NCI-H2196 (cell line): ENCODE measurements at regions not wholly inside any gene's neighbourhood (a gene's known extent, or its start where the extent isn't known, plus 50 kb on each side); places are given as distances from the start of the nearest gene placed in this dataset.

Experiments used
- DNase-seq: peaks from one replicate; lab custom pipeline; 2025; ENCODE audit not compliant: unreplicated experiment; lab: John Stamatoyannopoulos, UW

- DNase-seq, result no peak
These were observed 286.6 kb upstream of the FLRT2 start for GRCh38 chr14:85243321-85243720.

GRCh38 chr14:85247071-85247470 is 282.9 kb upstream of the FLRT2 start:
- DNase-seq, result no peak

- DNase-seq, result no peak
These were observed 280.9 kb upstream of the FLRT2 start for GRCh38 chr14:85248881-85249635.

- no peak for DNase-seq
These were observed 279.3 kb upstream of the FLRT2 start for GRCh38 chr14:85250414-85251189.

GRCh38 chr14:85252011-85252410 is 277.9 kb upstream of the FLRT2 start:
- no peak for DNase-seq

- no peak for DNase-seq
These were observed 275.2 kb upstream of the FLRT2 start for GRCh38 chr14:85254711-85255110.

- DNase-seq, result no peak
These were observed 272.7 kb upstream of the FLRT2 start for GRCh38 chr14:85257287-85257686.

- no peak for DNase-seq
These were observed 265.8 kb upstream of the FLRT2 start for GRCh38 chr14:85263916-85264675.

GRCh38 chr14:85273099-85273677 is 256.8 kb upstream of the FLRT2 start:
- DNase-seq, result no peak

GRCh38 chr14:85273952-85274351 is 256.0 kb upstream of the FLRT2 start:
- DNase-seq, result no peak

- no peak for DNase-seq
These were observed 253.6 kb upstream of the FLRT2 start for GRCh38 chr14:85276161-85276978.

- DNase-seq, result no peak
These were observed 253.0 kb upstream of the FLRT2 start for GRCh38 chr14:85276979-85277228.

GRCh38 chr14:85279407-85279806 is 250.5 kb upstream of the FLRT2 start:
- DNase-seq, result no peak

GRCh38 chr14:85280074-85280473 is 249.9 kb upstream of the FLRT2 start:
- DNase-seq, result no peak

- no peak for DNase-seq
These were observed 248.0 kb upstream of the FLRT2 start for GRCh38 chr14:85281921-85282320.

GRCh38 chr14:85288041-85288440 is 241.9 kb upstream of the FLRT2 start:
- no peak for DNase-seq

- DNase-seq, result no peak
These were observed 238.2 kb upstream of the FLRT2 start for GRCh38 chr14:85291731-85292130.

- no peak for DNase-seq
These were observed 236.2 kb upstream of the FLRT2 start for GRCh38 chr14:85293612-85294234.

GRCh38 chr14:85295318-85295717 is 234.6 kb upstream of the FLRT2 start:
- DNase-seq, result no peak

GRCh38 chr14:85296456-85297210 is 233.3 kb upstream of the FLRT2 start:
- DNase-seq, result no peak
